ENCODE measurements at regions not wholly inside any gene's neighbourhood (a gene's known extent, or its start where the extent isn't known, plus 50 kb on each side); places are given as distances from the start of the nearest gene placed in this dataset.

GRCh38 chr9:84492366-84493159 lies 152.0 kb upstream of the SLC28A3 start:
- TF ChIP-seq CTCF (IDR thresholded peaks at IDR 0.05 in 4 of 5, conservative IDR thresholded peaks at IDR 0.05 in 1 of 5) = no peak
- no peak for TF ChIP-seq POLR2A (IDR thresholded peaks at IDR 0.05)
